ENCODE measurements at regions not wholly inside any gene's neighbourhood (a gene's known extent, or its start where the extent isn't known, plus 50 kb on each side); places are given as distances from the start of the nearest gene placed in this dataset.
A peak's percentile ranks its signal among the peaks of the same experiment; 100 is the strongest.
"Not testable (repeated sequence)": the region's sequence is repeated elsewhere in the genome, so short reads cannot be mapped to it uniquely, and the experiment has no call there.

- Mint-ChIP-seq H3K9me3 (no peaks in the 10 kb centered on the region), H3K36me3 (no peaks in the 10 kb centered on the region), H3K27me3 (ENCODE audit: low read depth in 2 of 2) (peaks cover 0 to 6% of the 10 kb centered on the region in 2 donors), H3K27ac (no peak overlapping the region), H3K4me3 (no peak overlapping the region), H3K4me1 (no peaks in the 10 kb centered on the region)
- Histone ChIP-seq H3K27me3 (ENCODE audit: control insufficient read depth, insufficient read depth, low read length) (no peaks in the 10 kb centered on the region), H3K27ac (ENCODE audit: low read length) (no peak overlapping the region), H3K4me1 (ENCODE audit: control insufficient read depth, insufficient read depth, low read length) (no peaks in the 10 kb centered on the region), H3K36me3 (ENCODE audit: control insufficient read depth, insufficient read depth, low read length) (no peaks in the 10 kb centered on the region), H3K9me3 (ENCODE audit: control insufficient read depth, insufficient read depth, low read length) (no peaks in the 10 kb centered on the region), H3K4me3 (ENCODE audit: low read length) (no peak overlapping the region)
- intact Hi-C loops (cut with micrococcal nuclease) = no loop called here
- DNase-seq = no peak
- TF ChIP-seq CTCF (IDR thresholded peaks at IDR 0.05) = no peak
- no peak for ATAC-seq
- WGBS (ENCODE audit: insufficient coverage) = 33% methylated on average over 1 of the region's 1 CpG
Measured at GRCh38 chr4:128649575-128650205, 159.8 kb upstream of the JADE1 start.

GRCh38 chr4:128649161-128649560, 160.3 kb upstream of the JADE1 start:
- Histone ChIP-seq H3K27me3 (ENCODE audit: control insufficient read depth, insufficient read depth, low read length) (no peaks in the 10 kb centered on the region), H3K27ac (ENCODE audit: low read length) (no peak overlapping the region), H3K36me3 (ENCODE audit: control insufficient read depth, insufficient read depth, low read length) (no peaks in the 10 kb centered on the region), H3K9me3 (ENCODE audit: control insufficient read depth, insufficient read depth, low read length) (no peaks in the 10 kb centered on the region), H3K4me3 (ENCODE audit: low read length) (no peak overlapping the region), H3K4me1 (ENCODE audit: control insufficient read depth, insufficient read depth, low read length) (no peaks in the 10 kb centered on the region)
- Mint-ChIP-seq H3K27me3 (ENCODE audit: low read depth in 2 of 2) (peaks cover 0 to 6% of the 10 kb centered on the region in 2 donors), H3K9me3 (no peaks in the 10 kb centered on the region), H3K4me3 (no peak overlapping the region), H3K27ac (no peak overlapping the region), H3K4me1 (no peaks in the 10 kb centered on the region), H3K36me3 (no peaks in the 10 kb centered on the region)
- no peak for TF ChIP-seq CTCF (IDR thresholded peaks at IDR 0.05)
- DNase-seq (no peak), ATAC-seq (no peak)
- intact Hi-C loops (cut with micrococcal nuclease) = no loop called here
- 75% methylated on average over 1 of the region's 1 CpG for WGBS (ENCODE audit: insufficient coverage)

- Histone ChIP-seq H3K4me1 (ENCODE audit: control insufficient read depth, insufficient read depth, low read length) (no peaks in the 10 kb centered on the region), H3K27ac (ENCODE audit: low read length) (no peak overlapping the region), H3K36me3 (ENCODE audit: control insufficient read depth, insufficient read depth, low read length) (no peaks in the 10 kb centered on the region), H3K27me3 (ENCODE audit: control insufficient read depth, insufficient read depth, low read length) (no peaks in the 10 kb centered on the region), H3K4me3 (ENCODE audit: low read length) (no peak overlapping the region), H3K9me3 (ENCODE audit: control insufficient read depth, insufficient read depth, low read length) (no peaks in the 10 kb centered on the region)
- intact Hi-C loops (cut with micrococcal nuclease) = no loop called here
- no peak overlapping the region for H3K27ac Mint-ChIP-seq
- TF ChIP-seq CTCF (IDR thresholded peaks at IDR 0.05) = no peak
- no peaks in the 10 kb centered on the region for H3K36me3 Mint-ChIP-seq
- WGBS (ENCODE audit: insufficient coverage) = 100% methylated on average over 1 of the region's 1 CpG
- H3K9me3 Mint-ChIP-seq = no peaks in the 10 kb centered on the region
- no peaks in the 10 kb centered on the region for H3K4me1 Mint-ChIP-seq
- ATAC-seq (no peak), DNase-seq (no peak)
- peaks cover 0 to 2% of the 10 kb centered on the region in 2 donors for H3K27me3 Mint-ChIP-seq (ENCODE audit: low read depth in 2 of 2)
- no peak overlapping the region for H3K4me3 Mint-ChIP-seq
Measured at GRCh38 chr4:128648021-128648420, 161.5 kb upstream of the JADE1 start.

- ATAC-seq = peak in 1 of 3 donors; percentile 64
- H3K36me3 Mint-ChIP-seq; DNase-seq; H3K4me1 Mint-ChIP-seq; H3K27ac ChIP-seq (ENCODE audit: low read length); H3K27me3 ChIP-seq (ENCODE audit: control insufficient read depth, insufficient read depth, low read length); H3K4me1 ChIP-seq (ENCODE audit: control insufficient read depth, insufficient read depth, low read length); H3K9me3 ChIP-seq (ENCODE audit: control insufficient read depth, insufficient read depth, low read length); H3K4me3 Mint-ChIP-seq; H3K4me3 ChIP-seq (ENCODE audit: low read length); H3K27me3 Mint-ChIP-seq (ENCODE audit: low read depth in 2 of 2); H3K27ac Mint-ChIP-seq; intact Hi-C loops (cut with micrococcal nuclease); H3K9me3 Mint-ChIP-seq; H3K36me3 ChIP-seq (ENCODE audit: control insufficient read depth, insufficient read depth, low read length): not testable (repeated sequence)
- WGBS (ENCODE audit: insufficient coverage) = 0% methylated on average over 1 of the region's 1 CpG
Measured at GRCh38 chr4:128646893-128647292, 162.6 kb upstream of the JADE1 start.

- H3K4me3 Mint-ChIP-seq; H3K9me3 ChIP-seq (ENCODE audit: control insufficient read depth, insufficient read depth, low read length); H3K4me3 ChIP-seq (ENCODE audit: low read length); H3K4me1 ChIP-seq (ENCODE audit: control insufficient read depth, insufficient read depth, low read length); intact Hi-C loops (cut with micrococcal nuclease); H3K36me3 ChIP-seq (ENCODE audit: control insufficient read depth, insufficient read depth, low read length); H3K9me3 Mint-ChIP-seq; H3K36me3 Mint-ChIP-seq; H3K27me3 Mint-ChIP-seq (ENCODE audit: low read depth in 2 of 2); H3K4me1 Mint-ChIP-seq; H3K27me3 ChIP-seq (ENCODE audit: control insufficient read depth, insufficient read depth, low read length); DNase-seq; H3K27ac Mint-ChIP-seq; ATAC-seq; H3K27ac ChIP-seq (ENCODE audit: low read length): not testable (repeated sequence)
- WGBS (ENCODE audit: insufficient coverage) = 85% methylated on average over 18 of the region's 18 CpGs
Measured at GRCh38 chr4:128644693-128645654, 164.5 kb upstream of the JADE1 start.

GRCh38 chr4:128644107-128644506, 165.4 kb upstream of the JADE1 start:
- ATAC-seq, H3K9me3 Mint-ChIP-seq: not testable (repeated sequence)

More at GRCh38 chr4:128644107-128644506, 165.4 kb upstream of the JADE1 start:
- DNase-seq; H3K27ac Mint-ChIP-seq; H3K4me1 ChIP-seq (ENCODE audit: control insufficient read depth, insufficient read depth, low read length); H3K36me3 Mint-ChIP-seq; H3K27me3 ChIP-seq (ENCODE audit: control insufficient read depth, insufficient read depth, low read length); H3K4me3 ChIP-seq (ENCODE audit: low read length); H3K4me1 Mint-ChIP-seq; H3K27me3 Mint-ChIP-seq (ENCODE audit: low read depth in 2 of 2); H3K27ac ChIP-seq (ENCODE audit: low read length); H3K9me3 ChIP-seq (ENCODE audit: control insufficient read depth, insufficient read depth, low read length); H3K4me3 Mint-ChIP-seq; H3K36me3 ChIP-seq (ENCODE audit: control insufficient read depth, insufficient read depth, low read length); intact Hi-C loops (cut with micrococcal nuclease): not testable (repeated sequence)
- 96% methylated on average over 3 of the region's 3 CpGs for WGBS (ENCODE audit: insufficient coverage)
